Natural killer cell (primary cell): ENCODE measurements at regions not wholly inside any gene's neighbourhood (a gene's known extent, or its start where the extent isn't known, plus 50 kb on each side); places are given as distances from the start of the nearest gene placed in this dataset.

Experiments used
- ATAC-seq, 3 donors: fragments of 150-1000 bp in 2 of 3; fragments of 200-7000 bp in 1 of 3; cut with Tn5 transposase; 1 replicate in 1 of 3; 2 replicates in 2 of 3; pipeline ENCODE4 v1.10.0; 2021; ENCODE audit warnings: mild to moderate bottlenecking in 2 of 3, moderate library complexity in 2 of 3
- DNase-seq, 2 donors: peaks; one replicate each; pipeline versions ENCODE4 v3.0.0 to v3.0.0-alpha.2; 2013 to 2021; ENCODE audit warnings: mixed read lengths in 1 of 2
- H3K27ac ChIP-seq: one replicate; pipeline ENCODE4 v1.5.1; 2013; ENCODE audit warnings: mild to moderate bottlenecking, low read length
- H3K27me3 ChIP-seq: one replicate; pipeline ENCODE4 v1.6.1; 2013; ENCODE audit warnings: low read length; ENCODE audit not compliant: control insufficient read depth, insufficient read depth
- H3K36me3 ChIP-seq: one replicate; pipeline ENCODE4 v1.6.1; 2013; ENCODE audit warnings: low read length; ENCODE audit not compliant: control insufficient read depth, insufficient read depth
- H3K4me1 ChIP-seq: one replicate; pipeline ENCODE4 v1.6.1; 2013; ENCODE audit warnings: low read length; ENCODE audit not compliant: control insufficient read depth, insufficient read depth
- H3K4me3 ChIP-seq: one replicate; pipeline ENCODE4 v1.5.1; 2013; ENCODE audit warnings: low read length
- H3K9me3 ChIP-seq: one replicate; pipeline ENCODE4 v1.6.1; 2013; ENCODE audit warnings: low read length; ENCODE audit not compliant: control insufficient read depth, insufficient read depth
- H3K27ac Mint-ChIP-seq, 2 donors: one replicate each; pipeline ENCODE4 v1.8.0; 2022; ENCODE audit warnings: mild to moderate bottlenecking in 2 of 2, mixed read lengths in 2 of 2, moderate library complexity in 1 of 2
- H3K27me3 Mint-ChIP-seq, 2 donors: one replicate each; pipeline ENCODE4 v1.8.0; 2022; ENCODE audit warnings: low read depth in 2 of 2, mixed read lengths in 2 of 2
- H3K36me3 Mint-ChIP-seq: one replicate; pipeline ENCODE4 v1.8.0; 2022; ENCODE audit warnings: mixed read lengths
- H3K4me1 Mint-ChIP-seq, 2 donors: one replicate each; pipeline ENCODE4 v1.8.0; 2022; ENCODE audit warnings: mixed read lengths in 2 of 2
- H3K4me3 Mint-ChIP-seq: one replicate; pipeline ENCODE4 v1.8.0; 2022; ENCODE audit warnings: mild to moderate bottlenecking, moderate library complexity, mixed read lengths
- H3K9me3 Mint-ChIP-seq, 2 donors: one replicate each; pipeline ENCODE4 v1.8.0; 2022; ENCODE audit warnings: mixed read lengths in 2 of 2
- CTCF ChIP-seq: fragments of 200-600 bp; IDR thresholded peaks from one replicate; pipeline ENCODE4 v1.8.0; 2022; ENCODE audit warnings: antibody characterized with exemption
- WGBS: methylation state at CpG from one replicate; pipeline ENCODE4 v1.1.7; 2013; ENCODE audit warnings: missing lambda C conversion rate; ENCODE audit not compliant: insufficient coverage; 5-methylcytosine and 5-hydroxymethylcytosine counted together
- intact Hi-C: fragments of 100-400 bp; cut with micrococcal nuclease; formaldehyde crosslinking; loops from one replicate; pipeline ENCODE4 v1.14.2; 2022

GRCh38 chr4:28811025-28811424 lies 1909.1 kb upstream of the PCDH7 start:
- no peak overlapping the region for H3K4me3 ChIP-seq
- peaks cover 19% of the 10 kb centered on the region for H3K36me3 Mint-ChIP-seq
- no peak for TF ChIP-seq CTCF
- DNase-seq = no peak
- H3K36me3 ChIP-seq = no peaks in the 10 kb centered on the region
- 73% methylated on average over 2 of the region's 2 CpGs for WGBS
- no peak for ATAC-seq
- no peaks in the 10 kb centered on the region for H3K27me3 ChIP-seq
- intact Hi-C loops = no loop called here
- H3K4me3 Mint-ChIP-seq = no peak overlapping the region
- peaks cover 26 to 27% of the 10 kb centered on the region in 2 donors for H3K9me3 Mint-ChIP-seq
- no peak overlapping the region for H3K27ac Mint-ChIP-seq
- H3K9me3 ChIP-seq = peaks cover 10% of the 10 kb centered on the region
- H3K4me1 Mint-ChIP-seq = no peaks in the 10 kb centered on the region
- H3K27ac ChIP-seq = no peak overlapping the region
- H3K4me1 ChIP-seq = no peaks in the 10 kb centered on the region
- H3K27me3 Mint-ChIP-seq = no peaks in the 10 kb centered on the region

GRCh38 chr4:28822163-28822562 lies 1898.0 kb upstream of the PCDH7 start:
- Mint-ChIP-seq H3K27ac (no peak overlapping the region), H3K4me3 (no peak overlapping the region), H3K9me3 (peaks cover 14% of the 10 kb centered on the region in 2 donors), H3K36me3 (peaks cover 2% of the 10 kb centered on the region), H3K27me3 (no peaks in the 10 kb centered on the region), H3K4me1 (no peaks in the 10 kb centered on the region)
- ATAC-seq = no peak
- H3K4me1 ChIP-seq = no peaks in the 10 kb centered on the region
- H3K27me3 ChIP-seq = no peaks in the 10 kb centered on the region
- H3K27ac ChIP-seq = no peak overlapping the region
- intact Hi-C loops = no loop called here
- no peak for TF ChIP-seq CTCF
- H3K9me3 ChIP-seq = no peaks in the 10 kb centered on the region
- no peak overlapping the region for H3K4me3 ChIP-seq
- no peaks in the 10 kb centered on the region for H3K36me3 ChIP-seq
- no peak for DNase-seq

- H3K27ac ChIP-seq = no peak overlapping the region
- peaks cover 6% of the 10 kb centered on the region for H3K36me3 Mint-ChIP-seq
- ATAC-seq (no peak), DNase-seq (no peak)
- H3K27ac Mint-ChIP-seq = no peak overlapping the region
- peaks cover 7% of the 10 kb centered on the region for H3K9me3 ChIP-seq
- H3K27me3 ChIP-seq = no peaks in the 10 kb centered on the region
- no peaks in the 10 kb centered on the region for H3K4me1 Mint-ChIP-seq
- H3K4me3 ChIP-seq = no peak overlapping the region
- WGBS = 96% methylated on average over 24 of the region's 24 CpGs
- no peaks in the 10 kb centered on the region for H3K36me3 ChIP-seq
- H3K4me3 Mint-ChIP-seq = no peak overlapping the region
- no peak for TF ChIP-seq CTCF
- H3K27me3 Mint-ChIP-seq = no peaks in the 10 kb centered on the region
- peaks cover 12 to 15% of the 10 kb centered on the region in 2 donors for H3K9me3 Mint-ChIP-seq
- no peaks in the 10 kb centered on the region for H3K4me1 ChIP-seq
- intact Hi-C loops = no loop called here
These were observed 1892.3 kb upstream of the PCDH7 start for GRCh38 chr4:28827866-28828265.

- ATAC-seq (no peak), DNase-seq (no peak)
- H3K4me1 Mint-ChIP-seq = no peaks in the 10 kb centered on the region
- H3K27ac ChIP-seq = no peak overlapping the region
- peaks cover 13 to 23% of the 10 kb centered on the region in 2 donors for H3K9me3 Mint-ChIP-seq
- no peaks in the 10 kb centered on the region for H3K27me3 Mint-ChIP-seq
- no peak overlapping the region for H3K4me3 Mint-ChIP-seq
- intact Hi-C loops = no loop called here
- no peaks in the 10 kb centered on the region for H3K4me1 ChIP-seq
- H3K36me3 ChIP-seq = no peaks in the 10 kb centered on the region
- H3K27me3 ChIP-seq = no peaks in the 10 kb centered on the region
- TF ChIP-seq CTCF = no peak
- no peak overlapping the region for H3K4me3 ChIP-seq
- no peak overlapping the region for H3K27ac Mint-ChIP-seq
- H3K36me3 Mint-ChIP-seq = peaks cover 6% of the 10 kb centered on the region
- H3K9me3 ChIP-seq = peaks cover 7% of the 10 kb centered on the region
- 91% methylated on average over 3 of the region's 3 CpGs for WGBS
These were observed 1888.3 kb upstream of the PCDH7 start for GRCh38 chr4:28831867-28832266.
